Tibial nerve (tissue), 4 donors: ENCODE measurements at regions not wholly inside any gene's neighbourhood (a gene's known extent, or its start where the extent isn't known, plus 50 kb on each side); places are given as distances from the start of the nearest gene placed in this dataset.

ENCODE experiments used
- EP300 ChIP-seq, 2 donors: sonication (generic); formaldehyde crosslinking; IDR thresholded peaks; one replicate each; pipeline ENCODE4 v1.6.1; 2017; ENCODE audit warnings: antibody characterized with exemption in 2 of 2, mild to moderate bottlenecking in 1 of 2
- POLR2A ChIP-seq, 2 donors: fragments of 450-650 bp; IDR thresholded peaks; one replicate each; pipeline ENCODE4 v1.6.1; 2017; ENCODE audit warnings: antibody characterized with exemption in 2 of 2, mild to moderate bottlenecking in 2 of 2, moderate library complexity in 2 of 2
- TF ChIP-seq, protein P1 (sequence below), 5 experiments: fragments of 200-600 bp in 3 of 5; fragments of 450-650 bp in 2 of 5; sonication (generic) in 3 of 5; IDR thresholded peaks; one replicate each; pipeline ENCODE4 v1.5.1; 2016 to 2019; ENCODE audit warnings: antibody characterized with exemption in 5 of 5, mild to moderate bottlenecking in 3 of 5, moderate library complexity in 2 of 5

DNA sequence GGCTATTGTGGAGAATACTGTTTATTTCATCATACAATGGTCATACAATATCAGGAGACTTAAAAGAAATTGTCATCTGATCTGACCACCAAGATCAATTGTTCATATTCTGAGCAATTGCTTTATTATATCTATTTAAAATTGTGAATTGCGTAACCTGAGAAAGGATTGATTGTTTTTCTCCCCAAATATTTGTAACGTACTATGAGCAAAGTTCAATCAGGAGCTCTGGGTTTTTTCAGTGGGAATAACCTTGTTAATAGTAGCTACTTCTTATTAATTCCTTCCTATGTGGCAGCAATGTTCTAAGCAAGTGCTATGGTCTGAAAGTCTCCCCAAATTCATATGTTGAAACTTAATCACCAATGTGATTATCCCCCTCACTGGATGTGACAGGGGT is 323.1 kb downstream of the ZPLD1 start:
- TF ChIP-seq, protein P1, sequence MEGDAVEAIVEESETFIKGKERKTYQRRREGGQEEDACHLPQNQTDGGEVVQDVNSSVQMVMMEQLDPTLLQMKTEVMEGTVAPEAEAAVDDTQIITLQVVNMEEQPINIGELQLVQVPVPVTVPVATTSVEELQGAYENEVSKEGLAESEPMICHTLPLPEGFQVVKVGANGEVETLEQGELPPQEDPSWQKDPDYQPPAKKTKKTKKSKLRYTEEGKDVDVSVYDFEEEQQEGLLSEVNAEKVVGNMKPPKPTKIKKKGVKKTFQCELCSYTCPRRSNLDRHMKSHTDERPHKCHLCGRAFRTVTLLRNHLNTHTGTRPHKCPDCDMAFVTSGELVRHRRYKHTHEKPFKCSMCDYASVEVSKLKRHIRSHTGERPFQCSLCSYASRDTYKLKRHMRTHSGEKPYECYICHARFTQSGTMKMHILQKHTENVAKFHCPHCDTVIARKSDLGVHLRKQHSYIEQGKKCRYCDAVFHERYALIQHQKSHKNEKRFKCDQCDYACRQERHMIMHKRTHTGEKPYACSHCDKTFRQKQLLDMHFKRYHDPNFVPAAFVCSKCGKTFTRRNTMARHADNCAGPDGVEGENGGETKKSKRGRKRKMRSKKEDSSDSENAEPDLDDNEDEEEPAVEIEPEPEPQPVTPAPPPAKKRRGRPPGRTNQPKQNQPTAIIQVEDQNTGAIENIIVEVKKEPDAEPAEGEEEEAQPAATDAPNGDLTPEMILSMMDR (IDR thresholded peaks at IDR 0.05): no peak
- no peak for TF ChIP-seq EP300 (IDR thresholded peaks at IDR 0.05)
- TF ChIP-seq POLR2A (IDR thresholded peaks at IDR 0.05): no peak
